Mammary epithelial cell (primary cell): ENCODE measurements at regions not wholly inside any gene's neighbourhood (a gene's known extent, or its start where the extent isn't known, plus 50 kb on each side); places are given as distances from the start of the nearest gene placed in this dataset.

ENCODE experiments used
- EZH2 ChIP-seq: IDR thresholded peaks from 2 replicates; pipeline ENCODE4 v1.6.1; 2012; ENCODE audit warnings: low read length, inconsistent platforms, borderline replicate concordance
- TF ChIP-seq, protein P1 (sequence below), 2 donors: IDR thresholded peaks in 1 of 2; conservative IDR thresholded peaks in 1 of 2; 2 replicates each; pipeline ENCODE4 v1.5.1; 2011 to 2012; ENCODE audit warnings: inconsistent platforms in 2 of 2, low read length in 2 of 2, mild to moderate bottlenecking in 2 of 2, control low read depth in 1 of 2, low read depth in 1 of 2; ENCODE audit not compliant: insufficient read depth in 1 of 2; ENCODE audit errors: extremely low read depth in 1 of 2

DNA sequence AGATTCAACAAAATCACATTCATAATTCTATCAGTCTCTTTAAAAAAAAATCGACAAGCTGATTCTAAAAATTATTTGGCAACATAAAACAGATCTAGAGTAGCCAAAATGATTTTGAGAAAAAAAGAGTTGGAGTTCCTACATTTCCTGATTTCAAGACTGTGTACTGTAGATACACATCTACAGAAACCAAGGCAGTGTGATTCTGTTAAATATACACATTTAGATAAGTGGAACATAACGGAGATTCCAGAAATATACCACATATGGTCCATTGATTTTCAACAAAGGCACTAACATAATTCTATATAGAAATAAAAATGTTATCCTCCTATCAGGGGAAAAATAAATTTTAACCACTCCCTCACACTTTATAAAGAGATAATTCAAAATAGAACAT is 467.0 kb downstream of the ADRA2A start:
- TF ChIP-seq, protein P1, sequence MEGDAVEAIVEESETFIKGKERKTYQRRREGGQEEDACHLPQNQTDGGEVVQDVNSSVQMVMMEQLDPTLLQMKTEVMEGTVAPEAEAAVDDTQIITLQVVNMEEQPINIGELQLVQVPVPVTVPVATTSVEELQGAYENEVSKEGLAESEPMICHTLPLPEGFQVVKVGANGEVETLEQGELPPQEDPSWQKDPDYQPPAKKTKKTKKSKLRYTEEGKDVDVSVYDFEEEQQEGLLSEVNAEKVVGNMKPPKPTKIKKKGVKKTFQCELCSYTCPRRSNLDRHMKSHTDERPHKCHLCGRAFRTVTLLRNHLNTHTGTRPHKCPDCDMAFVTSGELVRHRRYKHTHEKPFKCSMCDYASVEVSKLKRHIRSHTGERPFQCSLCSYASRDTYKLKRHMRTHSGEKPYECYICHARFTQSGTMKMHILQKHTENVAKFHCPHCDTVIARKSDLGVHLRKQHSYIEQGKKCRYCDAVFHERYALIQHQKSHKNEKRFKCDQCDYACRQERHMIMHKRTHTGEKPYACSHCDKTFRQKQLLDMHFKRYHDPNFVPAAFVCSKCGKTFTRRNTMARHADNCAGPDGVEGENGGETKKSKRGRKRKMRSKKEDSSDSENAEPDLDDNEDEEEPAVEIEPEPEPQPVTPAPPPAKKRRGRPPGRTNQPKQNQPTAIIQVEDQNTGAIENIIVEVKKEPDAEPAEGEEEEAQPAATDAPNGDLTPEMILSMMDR (conservative IDR thresholded peaks at IDR 0.05 in 1 of 2, IDR thresholded peaks at IDR 0.05 in 1 of 2; ENCODE audit: extremely low read depth in 1 of 2, insufficient read depth in 1 of 2, low read depth in 1 of 2, low read length in 2 of 2), result no peak
- TF ChIP-seq EZH2, result no peak
